ENCODE measurements at regions not wholly inside any gene's neighbourhood (a gene's known extent, or its start where the extent isn't known, plus 50 kb on each side); places are given as distances from the start of the nearest gene placed in this dataset.

- ATAC-seq (peak; percentile 58), DNase-seq (peak in 3 of 4 donors; percentile 4 to 38 (median 20))
- Histone ChIP-seq H3K27ac (peak overlapping the region in 3 of 4 donors; percentile 20 to 48 (median 43)), H3K27me3 (no peaks in the 10 kb centered on the region), H3K4me3 (no peak overlapping the region), H3K36me3 (replicated peaks in 1 of 2; ENCODE audit: insufficient read depth in 1 of 2, low read depth in 2 of 2) (no peaks in the 10 kb centered on the region), H3K4me1 (peaks cover 11% of the 10 kb centered on the region), H3K9me3 (no peaks in the 10 kb centered on the region)
- intact Hi-C loops (cut with DNase I) = no loop called here
- TF ChIP-seq CTCF (IDR thresholded peaks at IDR 0.05) = no peak
- no peak for TF ChIP-seq POLR2A (IDR thresholded peaks at IDR 0.05)
- 17 to 18% methylated on average over 4 of the region's 4 CpGs for WGBS, 2 donors
These were observed 417.9 kb upstream of the ACTBL2 start for GRCh38 chr5:57900381-57900944.

GRCh38 chr5:57896576-57896975 lies 414.0 kb upstream of the ACTBL2 start:
- H3K36me3 ChIP-seq (replicated peaks in 1 of 2; ENCODE audit: insufficient read depth in 1 of 2, low read depth in 2 of 2) = no peaks in the 10 kb centered on the region
- H3K4me1 ChIP-seq = peaks cover 11% of the 10 kb centered on the region
- H3K27me3 ChIP-seq = no peaks in the 10 kb centered on the region
- no peak overlapping the region for H3K27ac ChIP-seq
- intact Hi-C loops (cut with DNase I) = loop anchor here (5.0 kb wide), 1 partner anchor 561 kb away; no protein-coding TSS in a partner anchor
- no peaks in the 10 kb centered on the region for H3K9me3 ChIP-seq
- no peak overlapping the region for H3K4me3 ChIP-seq
- no peak for TF ChIP-seq CTCF (IDR thresholded peaks at IDR 0.05)
- TF ChIP-seq POLR2A (IDR thresholded peaks at IDR 0.05) = no peak
- DNase-seq = no peak
- no peak for ATAC-seq

GRCh38 chr5:57895766-57896165 lies 413.2 kb upstream of the ACTBL2 start:
- intact Hi-C loops (cut with DNase I) = loop anchor here (5.0 kb wide), 1 partner anchor 562 kb away; no protein-coding TSS in a partner anchor
- 86 to 88% methylated on average over 1 of the region's 1 CpG for WGBS, 2 donors
- no peak for ATAC-seq
- H3K4me3 ChIP-seq = no peak overlapping the region
- no peaks in the 10 kb centered on the region for H3K27me3 ChIP-seq
- no peak for DNase-seq
- H3K9me3 ChIP-seq = no peaks in the 10 kb centered on the region
- H3K27ac ChIP-seq = no peak overlapping the region
- no peaks in the 10 kb centered on the region for H3K36me3 ChIP-seq (replicated peaks in 1 of 2; ENCODE audit: insufficient read depth in 1 of 2, low read depth in 2 of 2)
- no peak for TF ChIP-seq CTCF (IDR thresholded peaks at IDR 0.05)
- no peak for TF ChIP-seq POLR2A (IDR thresholded peaks at IDR 0.05)
- peaks cover 11% of the 10 kb centered on the region for H3K4me1 ChIP-seq

- TF ChIP-seq POLR2A (IDR thresholded peaks at IDR 0.05) = no peak
- no peak for TF ChIP-seq CTCF (IDR thresholded peaks at IDR 0.05)
These were observed 411.3 kb upstream of the ACTBL2 start for GRCh38 chr5:57893926-57894325.

GRCh38 chr5:57891443-57891842 lies 408.8 kb upstream of the ACTBL2 start:
- Histone ChIP-seq H3K9me3 (no peaks in the 10 kb centered on the region), H3K4me1 (no peaks in the 10 kb centered on the region), H3K27me3 (no peaks in the 10 kb centered on the region), H3K4me3 (no peak overlapping the region), H3K27ac (no peak overlapping the region), H3K36me3 (replicated peaks in 1 of 2; ENCODE audit: insufficient read depth in 1 of 2, low read depth in 2 of 2) (no peaks in the 10 kb centered on the region)
- TF ChIP-seq POLR2A (IDR thresholded peaks at IDR 0.05) (no peak), CTCF (IDR thresholded peaks at IDR 0.05) (no peak)
- no peak for DNase-seq
- WGBS, 2 donors = 68 to 88% methylated on average over 1 of the region's 1 CpG
- intact Hi-C loops (cut with DNase I) = no loop called here
- ATAC-seq = no peak

More at GRCh38 chr5:57893926-57894325, 411.3 kb upstream of the ACTBL2 start:
- Histone ChIP-seq H3K4me3 (no peak overlapping the region), H3K27me3 (no peaks in the 10 kb centered on the region), H3K36me3 (replicated peaks in 1 of 2; ENCODE audit: insufficient read depth in 1 of 2, low read depth in 2 of 2) (no peaks in the 10 kb centered on the region), H3K4me1 (no peaks in the 10 kb centered on the region), H3K27ac (no peak overlapping the region), H3K9me3 (no peaks in the 10 kb centered on the region)
- intact Hi-C loops (cut with DNase I) = no loop called here
- DNase-seq (no peak), ATAC-seq (no peak)
- WGBS, 2 donors = 78 to 96% methylated on average over 1 of the region's 1 CpG
